Smooth muscle cell (in vitro differentiated cells): ENCODE measurements at regions not wholly inside any gene's neighbourhood (a gene's known extent, or its start where the extent isn't known, plus 50 kb on each side); places are given as distances from the start of the nearest gene placed in this dataset.
"Not testable (repeated sequence)": the region's sequence is repeated elsewhere in the genome, so short reads cannot be mapped to it uniquely, and the experiment has no call there.

Source experiments
- DNase-seq: peaks from one replicate; lab custom pipeline; 2025; ENCODE audit not compliant: unreplicated experiment; lab: John Stamatoyannopoulos, UW
- H2AFZ ChIP-seq: fragments of 200-600 bp; sonication (generic); 2 replicates; pipeline ENCODE4 v1.6.0; 2016; ENCODE audit warnings: antibody characterized with exemption, low read depth, mild to moderate bottlenecking
- H3F3A ChIP-seq: fragments of 200-600 bp; sonication (generic); 2 replicates; pipeline ENCODE4 v1.6.0; 2017; ENCODE audit warnings: antibody characterized with exemption, low read depth
- H3K27ac ChIP-seq: fragments of 200-600 bp; sonication (generic); 2 replicates; pipeline ENCODE4 v1.5.1; 2016; ENCODE audit warnings: low read depth, mild to moderate bottlenecking
- H3K27me3 ChIP-seq: fragments of 200-600 bp; sonication (generic); 2 replicates; pipeline ENCODE4 v1.6.1; 2016; ENCODE audit warnings: low read depth, mild to moderate bottlenecking
- H3K36me3 ChIP-seq: fragments of 200-600 bp; sonication (generic); 2 replicates; pipeline ENCODE4 v1.5.1; 2016; ENCODE audit warnings: low read depth
- H3K4me1 ChIP-seq: fragments of 200-600 bp; sonication (generic); 2 replicates; pipeline ENCODE4 v1.5.1; 2016; ENCODE audit warnings: low read depth
- H3K4me2 ChIP-seq: fragments of 200-600 bp; sonication (generic); 2 replicates; pipeline ENCODE4 v1.6.0; 2016; ENCODE audit warnings: mild to moderate bottlenecking
- H3K4me3 ChIP-seq: fragments of 200-600 bp; sonication (generic); 2 replicates; pipeline ENCODE4 v1.5.1; 2016; ENCODE audit warnings: mild to moderate bottlenecking
- H3K79me2 ChIP-seq: fragments of 200-600 bp; sonication (generic); 2 replicates; pipeline ENCODE4 v1.6.0; 2016; ENCODE audit warnings: low read depth, mild to moderate bottlenecking
- H3K9ac ChIP-seq: fragments of 200-600 bp; sonication (generic); 2 replicates; pipeline ENCODE4 v1.6.0; 2016; ENCODE audit warnings: low read depth
- H3K9me3 ChIP-seq: fragments of 200-600 bp; sonication (generic); replicated peaks from 2 replicates; pipeline ENCODE4 v1.5.1; 2016; ENCODE audit warnings: low read depth
- H4K20me1 ChIP-seq: fragments of 200-600 bp; sonication (generic); 2 replicates; pipeline ENCODE4 v1.6.0; 2016; ENCODE audit warnings: low read depth
- WGBS: methylation state at CpG from one replicate; pipeline ENCODE4 v1.1.7; 2016; ENCODE audit warnings: low lambda C conversion rate; 5-methylcytosine and 5-hydroxymethylcytosine counted together
- TF ChIP-seq, protein P1 (sequence below): fragments of 200-600 bp; sonication (generic); IDR thresholded peaks from 2 replicates; pipeline ENCODE4 v1.5.1; 2017; ENCODE audit warnings: borderline replicate concordance, mild to moderate bottlenecking, antibody characterized with exemption; ENCODE audit not compliant: insufficient read depth, poor library complexity, severe bottlenecking

- 95% methylated on average over 3 of the region's 3 CpGs for WGBS
- Histone ChIP-seq H3K4me1 (no peaks in the 10 kb centered on the region), H3K9ac (no peak overlapping the region), H3K4me3 (no peak overlapping the region), H3K27me3 (no peaks in the 10 kb centered on the region), H2AFZ (no peak overlapping the region), H3K79me2 (no peaks in the 10 kb centered on the region), H3F3A (no peaks in the 10 kb centered on the region), H4K20me1 (no peaks in the 10 kb centered on the region), H3K27ac (no peak overlapping the region), H3K36me3 (no peaks in the 10 kb centered on the region), H3K4me2 (no peak overlapping the region), H3K9me3 (no peaks in the 10 kb centered on the region)
- TF ChIP-seq, protein P1, sequence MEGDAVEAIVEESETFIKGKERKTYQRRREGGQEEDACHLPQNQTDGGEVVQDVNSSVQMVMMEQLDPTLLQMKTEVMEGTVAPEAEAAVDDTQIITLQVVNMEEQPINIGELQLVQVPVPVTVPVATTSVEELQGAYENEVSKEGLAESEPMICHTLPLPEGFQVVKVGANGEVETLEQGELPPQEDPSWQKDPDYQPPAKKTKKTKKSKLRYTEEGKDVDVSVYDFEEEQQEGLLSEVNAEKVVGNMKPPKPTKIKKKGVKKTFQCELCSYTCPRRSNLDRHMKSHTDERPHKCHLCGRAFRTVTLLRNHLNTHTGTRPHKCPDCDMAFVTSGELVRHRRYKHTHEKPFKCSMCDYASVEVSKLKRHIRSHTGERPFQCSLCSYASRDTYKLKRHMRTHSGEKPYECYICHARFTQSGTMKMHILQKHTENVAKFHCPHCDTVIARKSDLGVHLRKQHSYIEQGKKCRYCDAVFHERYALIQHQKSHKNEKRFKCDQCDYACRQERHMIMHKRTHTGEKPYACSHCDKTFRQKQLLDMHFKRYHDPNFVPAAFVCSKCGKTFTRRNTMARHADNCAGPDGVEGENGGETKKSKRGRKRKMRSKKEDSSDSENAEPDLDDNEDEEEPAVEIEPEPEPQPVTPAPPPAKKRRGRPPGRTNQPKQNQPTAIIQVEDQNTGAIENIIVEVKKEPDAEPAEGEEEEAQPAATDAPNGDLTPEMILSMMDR: no peak
- no peak for DNase-seq
Observed at GRCh38 chr6:163702736-163703135, 288.2 kb downstream of the QKI start.

- Histone ChIP-seq H3K9me3 (no peaks in the 10 kb centered on the region), H3K36me3 (no peaks in the 10 kb centered on the region), H3K79me2 (no peaks in the 10 kb centered on the region), H4K20me1 (no peaks in the 10 kb centered on the region), H3K4me2 (no peak overlapping the region), H3K4me3 (no peak overlapping the region), H3K9ac (no peak overlapping the region), H3F3A (no peaks in the 10 kb centered on the region), H2AFZ (no peak overlapping the region), H3K27ac (no peak overlapping the region), H3K4me1 (no peaks in the 10 kb centered on the region), H3K27me3 (no peaks in the 10 kb centered on the region)
- TF ChIP-seq, protein P1: no peak
- WGBS: 95% methylated on average over 4 of the region's 4 CpGs
- no peak for DNase-seq
Observed at GRCh38 chr6:163701762-163702161, 287.2 kb downstream of the QKI start.

GRCh38 chr6:163698086-163698485 lies 283.6 kb downstream of the QKI start:
- Histone ChIP-seq H3K36me3 (no peaks in the 10 kb centered on the region), H3K27ac (no peak overlapping the region), H3K9me3 (no peaks in the 10 kb centered on the region), H3K9ac (no peak overlapping the region), H3K27me3 (no peaks in the 10 kb centered on the region), H2AFZ (no peak overlapping the region), H3F3A (no peaks in the 10 kb centered on the region), H4K20me1 (no peaks in the 10 kb centered on the region), H3K79me2 (no peaks in the 10 kb centered on the region), H3K4me1 (no peaks in the 10 kb centered on the region), H3K4me2 (no peak overlapping the region), H3K4me3 (no peak overlapping the region)
- WGBS: 87% methylated on average over 3 of the region's 3 CpGs
- TF ChIP-seq, protein P1: no peak
- no peak for DNase-seq

- not testable (repeated sequence) for DNase-seq, H3K4me3 ChIP-seq, H4K20me1 ChIP-seq, H3K79me2 ChIP-seq, H3K4me2 ChIP-seq, H3K4me1 ChIP-seq, H3K27me3 ChIP-seq, H3F3A ChIP-seq, H3K27ac ChIP-seq, H2AFZ ChIP-seq, H3K9ac ChIP-seq, H3K9me3 ChIP-seq, H3K36me3 ChIP-seq
- WGBS: 88% methylated on average over 4 of the region's 4 CpGs
Observed at GRCh38 chr6:163696311-163696710, 281.8 kb downstream of the QKI start.
